Left lung (tissue), 4 donors: ENCODE measurements at regions not wholly inside any gene's neighbourhood (a gene's known extent, or its start where the extent isn't known, plus 50 kb on each side); places are given as distances from the start of the nearest gene placed in this dataset.

Source experiments
- ATAC-seq: fragments of 200-7000 bp; cut with Tn5 transposase; one replicate; pipeline ENCODE4 v1.9.1; 2020; ENCODE audit warnings: moderate library complexity
- DNase-seq, 4 donors: peaks; one replicate each; pipeline ENCODE4 v3.0.0-alpha.2; 2013 to 2020
- H3K27ac ChIP-seq, 2 donors: fragments of 200-600 bp; sonication (generic) in 1 of 2; one replicate each; pipeline versions ENCODE4 v1.5.0 to v1.8.0; 2020 to 2021
- H3K27me3 ChIP-seq, 2 donors: fragments of 200-600 bp; sonication (generic) in 1 of 2; one replicate each; pipeline versions ENCODE4 v1.5.0 to v1.8.0; 2020 to 2021
- H3K36me3 ChIP-seq, 2 donors: fragments of 200-600 bp; sonication (generic) in 1 of 2; one replicate each; pipeline versions ENCODE4 v1.5.0 to v1.8.0; 2020 to 2021
- H3K4me1 ChIP-seq, 2 donors: fragments of 200-600 bp; one replicate each; pipeline ENCODE4 v1.8.0; 2021
- H3K4me3 ChIP-seq, 2 donors: fragments of 200-600 bp; sonication (generic) in 1 of 2; one replicate each; pipeline versions ENCODE4 v1.5.0 to v1.8.0; 2020 to 2021; ENCODE audit warnings: mild to moderate bottlenecking in 1 of 2
- H3K9me3 ChIP-seq, 2 donors: fragments of 200-600 bp; sonication (generic) in 1 of 2; one replicate each; pipeline versions ENCODE4 v1.5.0 to v1.8.0; 2020 to 2021
- intact Hi-C, 2 donors: fragments of 100-400 bp; cut with DNase I; formaldehyde crosslinking; loops; one replicate each; pipeline versions ENCODE4 v1.11.2 to v1.14.2; 2022
- TF ChIP-seq, protein P1 (sequence below), 2 donors: fragments of 200-600 bp; sonication (generic) in 1 of 2; IDR thresholded peaks; one replicate each; pipeline versions ENCODE4 v1.5.0 to v1.8.0; 2021; ENCODE audit warnings: antibody characterized with exemption in 2 of 2
- donor health status: DM: no; HTN: yes; CAD: no.
- donor health status: DM: no; HTN: no; CAD: no.

DNA sequence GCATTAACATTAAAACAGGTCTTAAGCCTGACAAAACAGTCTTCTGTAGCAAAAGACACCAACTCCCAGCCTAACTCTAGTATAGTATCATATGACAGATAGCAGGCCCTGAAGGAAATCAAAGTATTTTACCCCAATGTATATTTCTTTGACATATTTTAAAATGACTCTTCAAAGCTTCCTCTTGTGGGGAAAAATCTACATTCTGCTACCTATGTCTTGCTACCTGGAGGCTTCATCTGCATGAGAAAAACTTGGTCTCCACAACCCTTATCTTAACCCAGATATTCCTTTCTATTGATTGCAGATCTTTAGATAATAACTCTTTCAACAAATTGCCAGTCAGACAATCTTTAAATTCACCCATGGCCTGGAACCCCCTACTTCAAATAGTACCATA is 1620.4 kb downstream of the PCDH7 start:
- no peak for ATAC-seq
- no peaks in the 10 kb centered on the region for H3K27me3 ChIP-seq
- intact Hi-C loops, result no loop called here
- H3K4me1 ChIP-seq, result no peaks in the 10 kb centered on the region
- no peak for DNase-seq
- TF ChIP-seq, protein P1, sequence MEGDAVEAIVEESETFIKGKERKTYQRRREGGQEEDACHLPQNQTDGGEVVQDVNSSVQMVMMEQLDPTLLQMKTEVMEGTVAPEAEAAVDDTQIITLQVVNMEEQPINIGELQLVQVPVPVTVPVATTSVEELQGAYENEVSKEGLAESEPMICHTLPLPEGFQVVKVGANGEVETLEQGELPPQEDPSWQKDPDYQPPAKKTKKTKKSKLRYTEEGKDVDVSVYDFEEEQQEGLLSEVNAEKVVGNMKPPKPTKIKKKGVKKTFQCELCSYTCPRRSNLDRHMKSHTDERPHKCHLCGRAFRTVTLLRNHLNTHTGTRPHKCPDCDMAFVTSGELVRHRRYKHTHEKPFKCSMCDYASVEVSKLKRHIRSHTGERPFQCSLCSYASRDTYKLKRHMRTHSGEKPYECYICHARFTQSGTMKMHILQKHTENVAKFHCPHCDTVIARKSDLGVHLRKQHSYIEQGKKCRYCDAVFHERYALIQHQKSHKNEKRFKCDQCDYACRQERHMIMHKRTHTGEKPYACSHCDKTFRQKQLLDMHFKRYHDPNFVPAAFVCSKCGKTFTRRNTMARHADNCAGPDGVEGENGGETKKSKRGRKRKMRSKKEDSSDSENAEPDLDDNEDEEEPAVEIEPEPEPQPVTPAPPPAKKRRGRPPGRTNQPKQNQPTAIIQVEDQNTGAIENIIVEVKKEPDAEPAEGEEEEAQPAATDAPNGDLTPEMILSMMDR (IDR thresholded peaks at IDR 0.05), result no peak
- no peaks in the 10 kb centered on the region for H3K36me3 ChIP-seq
- H3K27ac ChIP-seq, result no peak overlapping the region
- H3K9me3 ChIP-seq, result no peaks in the 10 kb centered on the region
- H3K4me3 ChIP-seq, result no peak overlapping the region

DNA sequence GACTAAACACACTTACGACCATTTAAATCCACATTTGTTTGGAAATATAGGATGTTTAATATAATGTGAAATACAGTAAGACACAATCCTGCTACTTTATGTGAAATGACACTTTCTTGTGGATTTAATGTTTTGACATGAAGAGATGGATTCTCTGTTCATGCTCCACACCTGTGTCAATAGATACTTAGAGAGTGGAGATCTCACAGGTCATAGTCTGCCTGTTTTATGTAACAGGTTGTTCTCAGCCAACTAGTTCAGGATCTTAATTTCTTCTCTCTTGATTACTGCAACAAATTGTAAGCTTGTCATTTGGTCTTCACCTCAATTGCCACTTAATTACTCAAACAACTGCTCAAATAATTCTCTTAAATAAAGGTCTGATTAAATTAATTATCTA is 1621.2 kb downstream of the PCDH7 start:
- H3K9me3 ChIP-seq, result no peaks in the 10 kb centered on the region
- H3K27ac ChIP-seq, result no peak overlapping the region
- no peak for ATAC-seq
- no peaks in the 10 kb centered on the region for H3K4me1 ChIP-seq
- H3K4me3 ChIP-seq, result no peak overlapping the region
- no peaks in the 10 kb centered on the region for H3K36me3 ChIP-seq
- no peak for DNase-seq
- no peaks in the 10 kb centered on the region for H3K27me3 ChIP-seq
- TF ChIP-seq, protein P1 (IDR thresholded peaks at IDR 0.05), result no peak
- intact Hi-C loops, result no loop called here

DNA sequence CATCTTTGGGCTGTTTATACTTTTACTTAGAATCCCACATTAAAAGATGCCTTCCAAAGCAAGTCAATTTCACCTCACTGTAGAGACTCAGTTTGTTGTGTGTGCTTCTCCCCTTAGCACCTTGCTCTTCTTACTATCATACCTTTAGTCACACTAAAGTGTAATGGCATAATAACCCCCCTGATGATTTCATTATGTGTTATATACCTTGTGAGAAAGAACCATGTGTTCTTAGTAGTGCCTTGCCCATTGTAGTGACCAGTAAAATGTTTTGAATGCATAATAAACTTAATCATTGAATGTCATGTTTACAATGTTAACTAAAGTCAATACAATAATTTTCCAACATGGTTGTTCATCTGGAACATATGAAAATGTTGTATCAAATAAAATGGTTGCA is 1621.9 kb downstream of the PCDH7 start:
- Histone ChIP-seq H3K27me3 (no peaks in the 10 kb centered on the region), H3K4me1 (no peaks in the 10 kb centered on the region), H3K27ac (no peak overlapping the region), H3K4me3 (no peak overlapping the region), H3K9me3 (no peaks in the 10 kb centered on the region), H3K36me3 (no peaks in the 10 kb centered on the region)
- TF ChIP-seq, protein P1 (IDR thresholded peaks at IDR 0.05), result no peak
- DNase-seq, result no peak
- intact Hi-C loops, result no loop called here
- no peak for ATAC-seq

DNA sequence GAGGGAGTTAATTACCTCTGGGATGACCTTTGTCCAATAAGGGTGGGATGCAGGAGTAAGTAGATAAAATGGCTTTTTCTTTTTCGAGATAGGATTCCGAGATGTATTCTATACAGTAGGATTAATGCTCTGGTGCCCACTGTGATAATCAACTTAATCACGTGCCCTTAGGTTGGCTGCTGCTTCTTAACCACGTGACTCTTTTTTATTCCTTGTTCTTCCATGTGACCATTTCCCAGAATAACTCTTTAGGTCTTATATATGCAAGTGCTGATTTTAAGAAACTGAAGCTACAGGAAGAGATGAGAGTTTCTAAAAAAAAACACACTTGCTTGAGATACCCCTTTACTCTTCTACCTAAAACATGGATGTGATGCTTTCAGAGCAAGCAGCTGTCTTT is 1628.9 kb downstream of the PCDH7 start:
- intact Hi-C loops, result no loop called here
- TF ChIP-seq, protein P1 (IDR thresholded peaks at IDR 0.05), result no peak
- H3K4me1 ChIP-seq, result no peaks in the 10 kb centered on the region
- DNase-seq (no peak), ATAC-seq (no peak)
- H3K9me3 ChIP-seq, result no peaks in the 10 kb centered on the region
- H3K36me3 ChIP-seq, result no peaks in the 10 kb centered on the region
- no peak overlapping the region for H3K27ac ChIP-seq
- H3K4me3 ChIP-seq, result no peak overlapping the region
- H3K27me3 ChIP-seq, result no peaks in the 10 kb centered on the region

DNA sequence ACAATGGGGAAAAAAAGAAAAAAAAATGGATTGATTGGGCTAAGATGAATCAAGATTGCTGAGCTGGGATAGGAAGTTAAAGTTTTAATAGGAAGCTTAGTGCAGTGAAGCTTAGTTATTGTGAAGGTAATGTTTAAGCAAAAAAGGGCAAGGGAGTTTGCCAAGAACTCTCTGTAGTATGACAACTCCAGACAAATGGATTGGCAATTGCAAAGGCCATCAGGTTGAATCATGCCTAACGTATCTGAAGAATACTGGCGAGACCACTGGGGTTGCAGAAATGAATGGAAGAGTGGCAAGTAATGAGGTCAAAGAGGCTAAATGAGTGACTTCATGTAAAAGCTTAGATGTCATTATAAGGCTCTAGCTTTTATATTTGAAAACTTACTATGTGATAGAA is 1654.0 kb downstream of the PCDH7 start:
- intact Hi-C loops, result no loop called here
- H3K4me1 ChIP-seq, result no peaks in the 10 kb centered on the region
- ATAC-seq, result no peak
- no peak overlapping the region for H3K4me3 ChIP-seq
- TF ChIP-seq, protein P1 (IDR thresholded peaks at IDR 0.05), result no peak
- H3K27ac ChIP-seq, result no peak overlapping the region
- no peaks in the 10 kb centered on the region for H3K36me3 ChIP-seq
- no peaks in the 10 kb centered on the region for H3K27me3 ChIP-seq
- H3K9me3 ChIP-seq, result no peaks in the 10 kb centered on the region
- DNase-seq, result no peak
